SK-N-DZ (cell line): ENCODE measurements at regions not wholly inside any gene's neighbourhood (a gene's known extent, or its start where the extent isn't known, plus 50 kb on each side); places are given as distances from the start of the nearest gene placed in this dataset.
"Not testable (repeated sequence)": the region's sequence is repeated elsewhere in the genome, so short reads cannot be mapped to it uniquely, and the experiment has no call there.

ENCODE experiments used
- DNase-seq: peaks from one replicate; pipeline ENCODE4 v3.0.0-alpha.2; 2015; ENCODE audit warnings: low spot score

GRCh38 chr3:182331341-182331740 lies 462.0 kb upstream of the ATP11B start:
- DNase-seq: no peak

GRCh38 chr3:182342252-182342651 lies 451.1 kb upstream of the ATP11B start:
- DNase-seq: no peak

- not testable (repeated sequence) for DNase-seq
Measured at GRCh38 chr3:182344026-182344425, 449.3 kb upstream of the ATP11B start.

GRCh38 chr3:182349051-182349450 lies 444.3 kb upstream of the ATP11B start:
- DNase-seq: no peak

DNA sequence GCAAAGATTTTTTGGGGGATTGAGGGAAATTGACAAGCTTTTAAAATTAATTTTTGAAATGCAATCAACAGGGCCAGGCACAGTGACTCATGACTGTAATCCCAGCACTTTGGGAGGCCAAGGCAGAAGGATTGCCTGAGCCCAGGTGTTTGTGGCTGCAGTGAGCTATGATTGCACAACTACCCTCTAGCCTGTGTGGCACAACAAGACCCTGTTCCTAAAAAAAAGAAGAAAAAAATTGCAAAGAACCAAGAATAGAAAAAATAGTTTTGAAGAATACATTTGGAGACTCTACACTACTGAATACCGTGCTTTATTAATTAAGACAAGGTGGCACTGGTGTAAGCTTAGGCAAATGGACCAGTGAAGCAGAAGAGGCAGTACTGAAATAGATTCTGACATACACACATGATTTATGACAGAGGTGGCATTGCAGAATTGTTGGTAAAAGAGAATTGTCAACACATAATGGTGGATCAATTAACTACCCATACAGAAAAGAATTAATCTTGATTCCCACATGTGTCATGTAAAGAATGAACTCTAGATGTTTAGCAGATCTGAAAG lies 443.3 kb upstream of the ATP11B start:
- DNase-seq: no peak

DNA sequence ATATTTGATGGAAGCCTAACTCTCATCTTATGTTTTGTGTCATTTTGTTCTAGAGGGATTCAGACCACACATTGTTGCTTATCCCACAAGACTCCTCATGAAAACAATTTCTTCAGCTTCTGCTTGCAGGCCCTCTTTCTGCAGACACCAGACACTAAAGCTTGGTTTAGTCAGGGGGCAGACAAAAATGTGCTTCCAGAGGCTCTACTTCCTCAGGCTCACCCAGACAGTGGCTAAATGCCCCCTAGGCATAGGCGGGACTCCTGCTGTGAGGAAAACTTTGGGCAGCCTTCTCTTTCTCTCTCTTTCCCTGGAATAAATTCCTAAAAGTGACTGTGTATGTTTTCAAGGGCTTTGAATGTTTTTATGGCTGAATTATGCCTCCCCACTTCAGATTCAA lies 435.4 kb upstream of the ATP11B start:
- no peak for DNase-seq

DNA sequence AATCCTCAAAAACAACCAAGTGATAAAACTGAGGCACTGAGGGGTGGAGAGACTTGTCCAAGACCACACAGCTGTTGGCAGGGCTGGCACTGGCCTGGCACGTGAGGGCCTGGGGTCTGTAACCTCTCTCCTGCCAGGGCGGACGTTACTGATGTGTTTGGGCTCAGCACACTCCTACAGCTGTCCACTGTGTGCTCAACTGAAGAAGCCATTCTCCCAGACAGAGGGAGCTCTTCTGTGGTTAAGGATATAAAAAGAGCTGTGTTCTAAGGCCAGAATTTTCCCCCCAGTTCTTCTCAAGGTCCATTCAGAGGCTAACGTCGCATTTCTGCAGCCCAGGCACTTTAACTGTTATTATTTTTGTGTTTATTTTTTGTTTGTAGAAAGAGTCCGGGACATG lies 429.0 kb upstream of the ATP11B start:
- DNase-seq: no peak

- no peak for DNase-seq
Measured at GRCh38 chr3:182364723-182365650, 428.3 kb upstream of the ATP11B start.

GRCh38 chr3:182366746-182367145 lies 426.6 kb upstream of the ATP11B start:
- DNase-seq: no peak

- no peak for DNase-seq
Measured at GRCh38 chr3:182369861-182370260, 423.4 kb upstream of the ATP11B start.

- DNase-seq: no peak
Measured at GRCh38 chr3:182370949-182371348, 422.4 kb upstream of the ATP11B start.

GRCh38 chr3:182375916-182376315 lies 417.4 kb upstream of the ATP11B start:
- no peak for DNase-seq

DNA sequence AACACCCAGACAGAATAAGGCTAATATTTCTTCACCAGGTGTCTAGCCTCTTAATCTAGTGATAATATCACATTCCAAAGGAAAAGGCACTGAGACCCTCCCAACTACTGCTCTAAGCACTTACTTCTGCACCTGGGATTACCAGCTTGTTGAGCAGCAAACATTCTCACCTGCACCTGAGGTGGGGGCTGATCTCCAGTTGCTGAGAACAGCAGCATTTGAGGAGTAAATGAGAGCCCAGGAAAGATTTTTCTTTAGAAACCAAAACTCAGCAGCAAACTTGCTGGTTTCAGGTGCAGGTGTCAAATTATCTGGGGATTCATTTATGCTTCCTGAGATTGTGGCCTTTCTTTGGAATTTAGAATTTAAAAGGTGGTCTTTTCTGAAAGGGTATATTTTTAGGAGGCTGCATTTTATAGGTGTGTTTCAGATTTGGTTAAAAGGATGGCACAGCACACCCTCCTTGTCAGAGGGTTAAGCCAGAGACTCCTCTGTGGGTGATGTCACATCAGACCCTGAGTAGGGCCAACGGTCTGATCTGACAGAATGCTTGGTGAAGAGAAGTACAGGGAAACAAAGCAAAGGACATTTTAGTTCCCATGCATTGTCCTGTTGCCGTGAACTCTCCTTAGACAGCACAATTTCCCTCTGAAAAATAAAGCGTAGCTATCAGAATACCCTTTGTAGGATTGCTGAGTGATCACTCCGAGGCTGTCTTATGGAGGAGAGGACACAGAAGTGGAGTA lies 411.0 kb upstream of the ATP11B start:
- no peak for DNase-seq

- DNase-seq: no peak
Measured at GRCh38 chr3:182384221-182384620, 409.1 kb upstream of the ATP11B start.

- no peak for DNase-seq
Measured at GRCh38 chr3:182385356-182385755, 407.9 kb upstream of the ATP11B start.

GRCh38 chr3:182388506-182388905 lies 404.8 kb upstream of the ATP11B start:
- DNase-seq: no peak

GRCh38 chr3:182389071-182389815 lies 404.1 kb upstream of the ATP11B start:
- DNase-seq: no peak

- no peak for DNase-seq
Measured at GRCh38 chr3:182390421-182390820, 402.9 kb upstream of the ATP11B start.

DNA sequence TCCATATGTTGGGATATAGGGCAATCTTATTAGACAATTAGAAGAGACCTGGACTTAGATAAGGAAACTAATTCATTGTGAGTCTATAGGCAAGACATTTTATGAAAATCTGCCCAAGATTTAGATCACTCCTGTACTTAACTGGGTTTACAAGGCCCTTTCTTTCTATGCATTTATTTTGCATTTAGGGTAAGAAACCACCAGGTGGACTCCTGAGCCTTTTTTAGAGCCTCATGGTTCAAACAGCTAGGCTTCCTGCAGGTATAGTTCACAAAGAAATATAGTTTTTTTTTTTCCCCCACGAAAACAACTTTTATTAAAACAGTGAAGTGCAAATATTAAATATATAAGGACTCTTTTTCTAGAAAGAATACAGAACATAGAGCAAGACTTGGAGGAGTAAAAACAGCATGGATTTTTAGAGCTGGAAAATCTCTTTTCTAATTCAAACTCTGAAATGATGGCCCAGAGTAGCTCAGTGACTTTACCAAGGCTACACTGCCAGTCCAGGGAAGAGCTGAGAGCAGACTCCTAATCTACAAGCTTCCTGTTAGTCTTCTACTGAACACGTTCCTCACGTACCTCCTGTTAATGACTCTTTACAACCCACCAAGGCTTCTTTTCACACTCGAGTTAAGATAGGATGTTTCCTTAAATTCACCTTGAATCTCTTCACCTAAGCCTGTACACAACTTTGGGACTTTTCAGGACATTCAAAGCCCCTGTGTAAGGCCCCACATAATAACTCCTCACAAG lies 400.9 kb upstream of the ATP11B start:
- no peak for DNase-seq

- DNase-seq: no peak
Measured at GRCh38 chr3:182393151-182393550, 400.2 kb upstream of the ATP11B start.

- no peak for DNase-seq
Measured at GRCh38 chr3:182393830-182394367, 399.4 kb upstream of the ATP11B start.
